GM21576 (cell line): ENCODE measurements at regions not wholly inside any gene's neighbourhood (a gene's known extent, or its start where the extent isn't known, plus 50 kb on each side); places are given as distances from the start of the nearest gene placed in this dataset.
"Not testable (repeated sequence)": the region's sequence is repeated elsewhere in the genome, so short reads cannot be mapped to it uniquely, and the experiment has no call there.

Experiments
- ATAC-seq: cut with Tn5 transposase; IDR thresholded peaks from one replicate; pipeline ENCODE4 v1.9.1; 2021; ENCODE audit warnings: mild to moderate bottlenecking, moderate library complexity; ENCODE audit not compliant: unreplicated experiment

GRCh38 chr13:78540058-78540457, 63.3 kb downstream of the POU4F1 start:
- no peak for ATAC-seq

- not testable (repeated sequence) for ATAC-seq
Observed at GRCh38 chr13:78526044-78526443, 77.3 kb downstream of the POU4F1 start.

DNA sequence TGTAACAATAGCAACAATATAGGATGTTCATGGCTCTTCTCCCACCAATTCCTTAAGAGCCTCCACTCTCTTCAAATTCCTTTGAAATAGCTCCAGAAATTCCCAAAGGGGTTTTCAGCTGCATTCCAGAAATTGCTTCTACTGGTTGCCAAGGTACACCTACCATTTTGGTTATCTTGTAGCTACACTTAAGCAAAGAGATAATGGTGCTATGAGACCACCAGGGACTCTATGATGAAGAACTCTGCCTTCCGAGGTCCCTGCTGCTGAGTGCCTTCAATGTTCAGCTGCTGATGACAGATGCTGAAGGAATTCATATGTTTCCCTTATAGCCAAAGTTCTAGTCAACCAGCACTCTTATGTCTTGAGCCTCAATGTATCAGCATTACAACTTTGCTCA, 78.4 kb downstream of the POU4F1 start:
- no peak for ATAC-seq

DNA sequence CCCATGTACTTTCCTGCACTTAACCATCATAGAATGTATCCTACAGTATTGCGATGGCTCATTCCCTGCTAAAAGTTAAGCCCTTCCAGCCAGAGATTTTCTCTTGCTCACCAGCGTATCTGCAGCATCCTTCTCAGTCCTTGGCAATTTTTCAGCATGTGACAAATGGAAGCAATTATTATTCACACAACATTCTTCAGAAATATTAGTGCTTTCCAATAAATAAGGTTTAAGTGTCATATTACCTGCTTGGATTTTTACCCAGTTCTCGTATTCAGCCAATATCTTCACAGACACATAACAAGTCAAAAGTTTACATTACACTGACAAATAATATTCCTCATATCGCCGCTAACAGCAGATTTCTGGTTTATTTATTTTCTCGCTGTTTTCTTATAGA, 82.3 kb downstream of the POU4F1 start:
- no peak for ATAC-seq

DNA sequence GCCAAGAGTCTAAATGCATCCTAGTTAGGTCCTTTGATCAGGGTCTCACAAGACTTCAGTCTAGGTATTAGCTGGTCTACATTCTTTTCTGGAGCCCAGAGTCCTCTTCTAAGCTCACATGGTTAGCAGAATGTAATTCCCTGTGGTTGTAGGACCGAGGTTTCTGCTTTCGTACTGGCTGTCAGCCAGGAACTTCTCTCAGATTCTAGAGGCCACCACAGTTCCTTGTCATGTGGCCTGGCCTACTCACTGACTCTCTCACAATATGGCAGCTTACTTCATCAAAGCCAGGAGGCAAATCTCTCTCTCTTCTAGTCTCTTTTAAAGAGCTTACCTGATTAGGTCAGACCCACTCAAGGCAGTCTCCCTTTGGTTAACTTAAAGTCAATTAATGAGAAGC, 82.9 kb downstream of the POU4F1 start:
- ATAC-seq = no peak

- ATAC-seq = not testable (repeated sequence)
Observed at GRCh38 chr13:78518482-78518881, 84.9 kb downstream of the POU4F1 start.

DNA sequence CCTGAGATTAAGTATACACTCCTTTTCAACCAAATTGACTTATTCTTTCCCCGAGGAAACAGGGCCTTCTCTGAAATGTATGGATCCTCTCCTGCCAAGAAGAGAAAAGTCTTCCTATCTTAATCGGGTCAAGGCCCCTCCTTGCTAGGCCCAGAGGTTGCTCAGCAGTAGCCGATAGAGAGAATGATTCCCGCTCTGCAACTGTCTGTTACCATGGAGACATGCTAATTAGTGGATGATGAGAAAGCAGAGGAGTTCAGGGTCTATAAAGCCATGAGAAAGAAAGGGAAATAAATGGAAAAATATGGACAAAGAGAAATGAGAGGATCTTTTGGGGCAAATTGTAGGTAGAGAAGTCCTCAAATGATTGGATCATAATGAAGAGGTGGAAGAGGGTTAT, 103.5 kb downstream of the POU4F1 start:
- no peak for ATAC-seq

DNA sequence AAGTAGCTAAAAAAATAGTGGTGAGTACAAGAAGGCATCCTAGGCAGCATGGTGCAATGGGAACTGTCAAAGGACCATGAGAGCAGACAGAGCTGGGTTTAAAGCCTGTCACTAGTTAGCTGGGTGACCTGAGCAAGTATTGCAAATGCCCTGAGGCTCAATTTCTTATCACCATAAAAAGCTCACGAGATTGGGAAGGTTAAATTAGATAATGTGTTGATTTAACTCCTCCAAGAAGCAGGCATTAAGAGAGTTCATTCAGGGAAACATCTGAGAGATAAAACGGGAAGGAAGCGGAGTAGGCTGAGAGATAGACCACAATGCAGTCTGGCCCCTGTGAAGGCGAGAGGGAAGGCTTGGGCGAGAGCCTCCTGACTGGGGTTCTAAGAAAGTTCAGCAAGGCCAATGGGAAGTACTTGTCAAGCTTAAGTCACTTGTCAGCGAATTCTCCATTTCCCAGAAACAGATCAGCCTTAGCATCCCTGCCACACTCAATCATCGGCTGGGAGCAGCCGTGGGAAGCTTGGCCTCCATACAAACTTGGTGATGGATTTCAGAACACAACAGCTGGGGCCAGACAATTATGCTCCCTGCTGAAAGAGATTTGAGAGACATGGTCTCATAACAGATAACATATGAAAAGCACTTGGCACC, 105.5 kb downstream of the POU4F1 start:
- no peak for ATAC-seq

DNA sequence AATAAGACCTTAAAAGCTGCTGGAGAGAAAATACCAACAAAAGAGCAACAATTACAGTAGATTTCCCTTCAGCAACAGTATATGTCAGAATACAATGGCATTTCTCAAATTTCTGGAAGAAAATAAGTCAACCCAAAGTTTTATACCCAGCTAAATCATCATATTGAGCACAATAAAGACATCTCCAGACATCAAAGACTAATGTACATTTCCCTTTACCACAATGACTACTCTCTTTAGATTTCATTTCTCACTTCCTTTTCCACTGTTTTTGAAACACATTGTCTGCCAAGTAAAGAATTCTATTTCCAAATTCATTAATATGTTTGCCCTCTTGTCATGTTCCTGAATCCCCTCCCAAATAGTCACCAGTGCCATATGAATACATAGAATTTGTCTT, 111.4 kb downstream of the POU4F1 start:
- ATAC-seq = no peak

GRCh38 chr13:78490225-78490624, 113.1 kb downstream of the POU4F1 start:
- not testable (repeated sequence) for ATAC-seq

DNA sequence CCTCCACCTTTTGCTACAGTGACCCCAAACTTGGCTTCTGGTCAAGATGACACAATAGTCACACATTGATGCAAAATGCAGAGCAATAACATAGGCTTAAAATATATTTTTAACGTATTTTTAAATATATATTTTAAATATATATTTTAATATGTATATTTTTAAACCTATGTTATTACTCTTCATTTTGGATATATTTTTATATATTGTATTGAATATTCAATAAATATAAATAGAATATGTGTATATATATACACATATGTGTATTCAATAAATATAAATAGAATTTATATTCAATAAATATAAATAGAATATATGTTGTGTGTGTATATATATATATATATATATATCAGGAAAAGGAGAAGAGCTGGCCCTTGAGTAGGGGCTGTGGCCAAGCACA, 115.6 kb downstream of the POU4F1 start:
- ATAC-seq = no peak

- ATAC-seq = no peak
Observed at GRCh38 chr13:78485803-78486202, 117.5 kb downstream of the POU4F1 start.

GRCh38 chr13:78478183-78478582, 125.2 kb downstream of the POU4F1 start:
- ATAC-seq = no peak

DNA sequence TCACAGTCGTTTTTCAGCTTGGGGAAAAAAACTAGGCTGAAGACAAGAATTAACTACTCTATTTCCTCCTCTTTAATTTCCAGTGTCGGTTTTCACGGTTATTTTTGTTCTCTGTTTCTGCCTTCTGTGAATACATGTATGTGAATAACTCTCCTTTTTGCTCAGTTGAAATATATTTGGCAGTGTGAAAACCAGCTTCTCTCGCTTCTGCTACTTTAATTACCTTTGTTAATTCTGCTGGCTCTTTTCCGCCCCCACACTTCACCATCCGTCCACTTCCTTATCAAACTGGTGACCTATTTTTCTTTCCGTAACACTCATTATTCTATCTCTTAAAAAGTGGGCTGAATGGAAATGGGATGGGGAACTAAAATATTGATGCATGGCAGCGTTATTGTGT, 126.4 kb downstream of the POU4F1 start:
- ATAC-seq = no peak

- no peak for ATAC-seq
Observed at GRCh38 chr13:78468621-78469020, 134.7 kb downstream of the POU4F1 start.

DNA sequence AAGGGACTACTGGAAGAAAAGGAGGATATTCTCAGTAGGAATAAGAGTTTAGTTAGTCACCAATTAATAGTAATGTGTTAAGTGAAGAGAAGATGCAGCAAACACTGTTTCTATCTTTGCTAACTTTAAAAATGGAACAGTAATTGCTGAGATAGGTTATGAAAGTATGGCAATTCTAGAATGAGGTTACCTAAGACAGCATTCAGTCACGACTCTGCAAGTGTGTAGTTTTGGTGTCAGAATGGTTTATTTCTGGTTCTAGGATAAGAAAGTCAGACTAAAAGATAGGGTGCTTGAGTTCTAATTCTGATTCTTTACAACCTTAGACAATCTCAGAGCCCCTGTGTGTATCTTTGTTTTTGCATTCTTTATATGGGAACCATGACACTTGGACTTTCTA, 138.1 kb downstream of the POU4F1 start:
- ATAC-seq = no peak

DNA sequence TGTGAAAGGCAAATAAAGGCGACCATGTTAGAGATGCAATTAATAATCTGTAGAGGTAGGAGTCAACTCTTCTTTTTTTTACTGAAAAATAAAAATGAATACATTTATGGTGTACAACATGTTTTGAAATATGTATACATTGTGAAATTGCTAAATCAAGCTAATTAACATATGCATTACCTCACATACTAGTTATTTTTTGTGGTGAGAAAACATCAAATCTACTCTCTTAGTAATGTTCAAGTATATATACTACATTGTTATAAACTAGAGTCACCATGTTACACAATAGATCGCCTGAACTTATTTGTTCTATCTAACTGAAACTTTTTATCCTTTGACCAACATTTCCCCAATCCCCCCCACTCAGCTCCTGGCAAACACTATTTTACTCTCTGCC, 143.2 kb downstream of the POU4F1 start:
- ATAC-seq = no peak

- no peak for ATAC-seq
Observed at GRCh38 chr13:78443839-78444238, 159.5 kb downstream of the POU4F1 start.

GRCh38 chr13:78437781-78438180, 165.6 kb downstream of the POU4F1 start:
- no peak for ATAC-seq

GRCh38 chr13:78436311-78436710, 167.0 kb downstream of the POU4F1 start:
- ATAC-seq = no peak

- no peak for ATAC-seq
Observed at GRCh38 chr13:78431328-78431727, 172.0 kb downstream of the POU4F1 start.

DNA sequence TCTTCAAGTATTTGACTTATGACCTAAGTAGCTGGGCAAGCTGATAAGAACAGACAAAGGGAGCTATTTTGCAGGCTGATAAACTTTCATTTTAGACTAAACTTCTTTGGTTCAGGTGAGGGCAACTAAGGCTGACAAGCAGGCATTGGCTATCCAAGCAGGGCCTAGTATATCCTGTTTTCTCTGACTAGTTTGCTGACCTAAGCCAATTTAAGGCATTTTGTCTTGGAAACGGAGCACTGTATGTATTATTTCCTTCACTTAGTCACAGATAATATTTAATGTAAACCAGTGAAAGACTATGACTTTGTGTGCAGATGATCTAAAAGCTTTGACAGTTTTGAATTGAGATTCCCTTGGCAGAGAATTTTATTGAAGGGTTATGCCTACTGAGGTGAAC, 172.5 kb downstream of the POU4F1 start:
- ATAC-seq = no peak

DNA sequence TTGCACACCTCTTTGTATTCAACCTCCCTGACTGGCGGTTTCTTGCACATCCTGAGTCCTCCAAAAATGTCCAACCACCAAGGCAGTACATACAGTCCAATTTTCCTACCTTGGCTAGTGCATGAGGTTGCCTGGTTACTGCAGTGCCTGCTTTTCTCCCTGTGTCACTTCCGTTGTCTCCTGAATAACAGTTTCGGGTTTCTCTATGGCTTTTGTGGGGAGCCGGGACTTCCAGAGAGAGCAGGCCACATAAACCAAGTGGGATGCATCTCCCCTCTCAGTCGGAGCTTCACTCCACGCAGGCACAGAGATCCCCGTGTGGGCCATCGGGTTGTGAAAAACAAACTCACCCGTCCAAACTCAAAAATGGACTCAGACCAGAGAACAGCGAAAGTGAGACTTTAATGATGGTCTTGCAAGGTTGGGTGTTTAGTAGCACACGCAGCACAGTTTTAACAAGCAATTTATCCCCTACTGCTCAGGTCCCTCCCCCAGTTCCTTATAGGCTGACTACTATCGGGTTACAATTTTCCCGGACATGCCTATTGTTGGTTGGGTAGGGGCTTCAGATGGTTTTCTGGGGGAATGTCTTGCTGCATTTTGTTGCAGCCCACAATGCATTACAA, 173.1 kb downstream of the POU4F1 start:
- no peak for ATAC-seq
